DMS114 treated with DMSO at 0.1 percent for 48 hours (cell line): ENCODE measurements at regions not wholly inside any gene's neighbourhood (a gene's known extent, or its start where the extent isn't known, plus 50 kb on each side); places are given as distances from the start of the nearest gene placed in this dataset.

Experiments
- DNase-seq: peaks from one replicate; lab custom pipeline; 2025; ENCODE audit not compliant: unreplicated experiment; lab: John Stamatoyannopoulos, UW

DNA sequence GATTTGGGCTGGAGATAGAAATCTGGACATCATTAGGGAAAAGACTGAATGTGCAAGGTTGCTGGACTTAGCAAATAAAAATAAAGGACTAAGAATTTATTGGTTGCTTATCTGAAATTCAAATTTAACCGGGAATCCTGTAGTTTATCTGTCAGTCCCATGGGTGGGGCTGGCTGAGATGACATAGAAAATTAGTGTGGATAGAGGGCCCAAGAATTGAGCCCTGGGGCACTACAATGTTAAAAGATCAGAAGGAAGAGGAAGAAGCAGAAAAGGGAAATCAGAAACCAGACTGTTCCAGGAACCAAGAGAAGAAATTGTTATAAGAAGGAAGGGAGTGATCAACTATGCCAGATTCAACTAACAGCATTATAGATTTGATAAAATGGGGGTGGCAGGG lies 96.7 kb upstream of the CCDC196 start:
- no peak for DNase-seq

DNA sequence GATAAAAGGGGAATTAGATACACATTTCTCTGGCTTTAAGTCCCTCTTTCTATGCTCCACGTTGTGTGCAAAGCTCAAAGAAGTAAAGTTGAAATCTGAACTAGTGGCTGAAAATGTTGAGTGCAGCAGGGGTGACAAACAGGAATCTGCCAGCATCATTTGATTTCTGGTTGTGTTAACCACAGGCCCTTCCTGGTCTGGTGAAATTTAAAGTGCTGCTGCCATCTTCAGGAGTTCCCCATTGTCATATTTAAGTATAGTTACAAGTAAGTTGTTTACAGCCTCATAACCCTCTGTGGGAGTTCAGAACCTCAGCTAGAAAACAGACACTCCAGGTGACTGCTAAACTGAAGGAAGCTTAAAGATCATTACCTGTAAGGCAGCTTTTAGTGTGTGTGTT lies 90.9 kb upstream of the CCDC196 start:
- DNase-seq: no peak

DNA sequence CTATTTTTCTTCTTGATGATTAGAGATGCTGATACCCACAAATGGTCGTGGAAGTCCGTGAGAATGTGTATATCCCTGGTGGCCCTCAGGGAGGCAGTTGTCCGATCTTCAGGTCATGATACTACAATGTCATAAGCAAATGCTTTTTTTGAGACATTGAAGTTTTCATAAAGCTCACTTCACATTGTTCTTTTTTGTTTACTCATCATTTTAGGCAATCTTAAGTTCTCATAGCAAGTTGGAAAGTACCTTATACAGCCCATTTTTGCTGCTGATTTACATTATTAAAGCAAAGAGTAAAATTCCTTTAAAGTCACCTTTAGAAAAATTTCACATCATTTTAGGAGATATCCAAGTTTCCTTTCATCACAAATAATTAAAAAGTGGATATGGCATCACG lies 90.0 kb upstream of the CCDC196 start:
- no peak for DNase-seq

DNA sequence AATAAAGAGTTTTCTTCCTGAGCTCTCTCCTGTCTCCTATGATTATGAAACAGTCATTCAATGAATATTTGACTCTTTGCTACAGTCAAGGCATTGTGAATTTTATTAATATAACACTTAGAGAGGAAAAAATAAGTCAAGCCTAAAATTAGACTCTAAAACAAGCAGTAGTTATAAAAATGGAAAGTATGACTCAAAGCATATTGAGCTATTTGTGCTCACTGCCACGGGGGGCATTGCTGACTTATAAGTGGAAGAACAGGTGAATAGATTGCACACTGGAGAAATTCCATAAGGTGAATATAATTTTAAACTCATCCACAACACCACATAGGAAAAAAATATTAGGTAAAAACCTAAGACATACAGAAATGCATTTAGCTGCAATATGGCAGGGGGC lies 87.7 kb upstream of the CCDC196 start:
- no peak for DNase-seq

DNA sequence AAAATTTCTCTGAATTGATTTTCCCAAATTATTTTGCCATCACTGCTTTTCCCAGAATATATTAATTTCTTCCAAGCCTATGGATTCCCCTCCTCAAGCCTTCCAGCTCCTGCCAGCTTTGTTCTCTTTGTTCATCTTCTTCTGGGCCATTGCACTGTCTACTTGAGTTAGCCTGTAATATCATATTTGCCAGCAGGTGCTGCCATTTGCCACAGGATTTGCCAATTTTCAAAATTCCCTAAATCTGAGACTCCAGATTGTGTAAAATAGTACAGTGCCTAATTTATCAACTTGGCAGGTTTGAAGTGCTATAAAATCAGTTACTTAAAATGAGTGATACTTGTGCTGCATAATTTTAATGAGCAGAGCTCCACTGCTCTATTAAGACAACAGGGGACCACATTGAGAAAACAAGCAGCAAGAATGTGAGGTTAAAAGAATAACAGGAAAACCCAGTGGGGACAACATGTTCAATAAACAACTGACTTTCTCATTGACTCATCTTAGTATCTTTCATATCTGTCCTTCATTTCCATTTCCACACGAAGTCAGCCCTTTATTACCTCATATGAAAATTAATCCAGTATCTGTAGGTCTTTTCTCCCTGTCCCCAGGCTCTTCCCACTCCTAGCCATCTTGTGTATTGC lies 84.6 kb upstream of the CCDC196 start:
- peak; percentile 4 for DNase-seq

- peak; percentile 38 for DNase-seq
Observed at GRCh38 chr14:66403183-66403582, 83.0 kb upstream of the CCDC196 start.

DNA sequence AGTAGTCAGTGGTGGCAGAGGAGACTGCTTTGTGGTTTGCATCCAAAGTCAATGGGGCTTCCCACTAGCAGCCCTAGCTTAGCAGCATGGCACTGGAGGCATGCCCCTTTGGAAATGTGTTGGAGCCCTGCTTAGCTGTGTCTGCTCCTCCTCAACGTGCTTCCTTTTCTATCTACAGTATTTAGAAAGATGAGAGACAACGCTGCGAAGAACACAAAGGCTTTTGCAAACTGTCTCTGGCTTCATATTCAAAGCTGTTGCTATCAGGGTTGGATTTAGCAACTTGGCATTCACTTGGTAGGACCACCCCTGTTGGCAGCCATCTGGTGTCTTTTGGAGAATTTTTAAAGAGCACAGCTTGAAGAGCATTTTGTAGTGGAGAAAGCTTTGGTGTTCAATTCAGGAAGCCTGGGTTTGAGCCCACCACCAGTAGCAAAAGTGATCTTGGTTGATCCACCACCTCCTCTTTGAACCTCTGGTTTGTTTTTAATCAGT lies 82.1 kb upstream of the CCDC196 start:
- DNase-seq: no peak

- DNase-seq: no peak
Observed at GRCh38 chr14:66405158-66405557, 81.0 kb upstream of the CCDC196 start.

GRCh38 chr14:66413901-66414300 lies 72.3 kb upstream of the CCDC196 start:
- DNase-seq: no peak

DNA sequence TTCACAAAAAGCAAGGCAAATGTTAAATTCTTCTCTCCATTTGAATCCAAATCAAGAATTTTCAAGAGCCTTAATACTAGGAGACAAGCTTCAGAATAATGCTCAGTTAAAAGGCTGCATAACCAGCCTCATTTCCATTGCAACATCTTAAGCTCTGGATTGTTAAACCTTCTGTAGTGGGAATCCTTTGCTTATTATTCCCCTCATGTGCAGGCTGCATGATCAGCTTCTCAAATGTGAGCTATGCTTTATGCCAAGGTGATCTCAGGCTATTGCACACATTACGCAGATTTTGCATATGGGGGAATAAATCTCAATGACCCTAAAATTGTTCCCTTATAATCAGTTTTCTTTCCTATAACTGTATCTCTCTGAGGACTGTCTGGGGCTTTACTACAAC lies 71.7 kb upstream of the CCDC196 start:
- DNase-seq: no peak

- no peak for DNase-seq
Observed at GRCh38 chr14:66420251-66421006, 65.7 kb upstream of the CCDC196 start.

GRCh38 chr14:66421990-66422946 lies 63.9 kb upstream of the CCDC196 start:
- DNase-seq: no peak

GRCh38 chr14:66425402-66425801 lies 60.8 kb upstream of the CCDC196 start:
- no peak for DNase-seq

GRCh38 chr14:66426451-66426850 lies 59.7 kb upstream of the CCDC196 start:
- no peak for DNase-seq

DNA sequence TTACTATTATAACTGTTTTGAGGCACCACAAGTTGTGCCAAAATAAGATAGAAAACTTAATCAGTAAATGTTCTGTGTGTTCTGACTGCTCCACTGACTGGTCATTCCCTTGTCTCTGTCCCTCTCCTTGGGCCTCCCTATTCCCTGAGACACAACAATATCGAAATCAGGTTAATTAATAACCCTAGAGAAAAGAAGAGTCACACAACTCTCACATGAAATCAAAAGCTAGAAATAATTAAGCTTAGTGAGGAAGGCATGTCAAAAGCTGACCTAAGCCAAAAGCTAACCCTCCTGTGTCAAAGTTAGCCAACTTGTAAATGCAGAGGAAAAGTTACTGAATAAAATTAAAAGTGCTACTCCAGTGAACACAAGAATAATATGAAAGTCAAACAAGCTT lies 53.8 kb upstream of the CCDC196 start:
- no peak for DNase-seq

DNA sequence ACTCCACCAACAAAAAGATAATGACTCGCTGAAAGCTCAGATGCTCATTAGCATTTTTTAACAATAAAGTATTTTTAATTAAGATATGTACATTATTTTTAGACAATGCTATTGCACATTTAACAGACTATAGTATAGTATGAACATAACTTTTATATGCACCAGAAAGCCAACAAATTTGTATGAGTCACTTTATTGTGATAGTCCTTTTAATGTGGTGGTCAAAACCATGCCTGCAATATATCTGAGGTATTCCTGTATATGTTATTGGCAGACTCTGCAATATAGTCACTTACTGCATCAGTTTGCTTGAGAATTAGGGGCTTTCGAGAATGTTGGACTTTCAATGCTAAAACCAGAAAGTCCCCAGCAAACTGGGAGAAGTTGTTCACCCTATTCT lies 51.7 kb upstream of the CCDC196 start:
- no peak for DNase-seq

GRCh38 chr14:66435683-66436082 lies 50.5 kb upstream of the CCDC196 start:
- no peak for DNase-seq
